HT1080 (cell line): ENCODE measurements at regions not wholly inside any gene's neighbourhood (a gene's known extent, or its start where the extent isn't known, plus 50 kb on each side); places are given as distances from the start of the nearest gene placed in this dataset.
"Not testable (repeated sequence)": the region's sequence is repeated elsewhere in the genome, so short reads cannot be mapped to it uniquely, and the experiment has no call there.

Source experiments
- DNase-seq: peaks from one replicate; pipeline ENCODE4 v3.0.0-alpha.2; 2015; ENCODE audit warnings: low read depth

DNA sequence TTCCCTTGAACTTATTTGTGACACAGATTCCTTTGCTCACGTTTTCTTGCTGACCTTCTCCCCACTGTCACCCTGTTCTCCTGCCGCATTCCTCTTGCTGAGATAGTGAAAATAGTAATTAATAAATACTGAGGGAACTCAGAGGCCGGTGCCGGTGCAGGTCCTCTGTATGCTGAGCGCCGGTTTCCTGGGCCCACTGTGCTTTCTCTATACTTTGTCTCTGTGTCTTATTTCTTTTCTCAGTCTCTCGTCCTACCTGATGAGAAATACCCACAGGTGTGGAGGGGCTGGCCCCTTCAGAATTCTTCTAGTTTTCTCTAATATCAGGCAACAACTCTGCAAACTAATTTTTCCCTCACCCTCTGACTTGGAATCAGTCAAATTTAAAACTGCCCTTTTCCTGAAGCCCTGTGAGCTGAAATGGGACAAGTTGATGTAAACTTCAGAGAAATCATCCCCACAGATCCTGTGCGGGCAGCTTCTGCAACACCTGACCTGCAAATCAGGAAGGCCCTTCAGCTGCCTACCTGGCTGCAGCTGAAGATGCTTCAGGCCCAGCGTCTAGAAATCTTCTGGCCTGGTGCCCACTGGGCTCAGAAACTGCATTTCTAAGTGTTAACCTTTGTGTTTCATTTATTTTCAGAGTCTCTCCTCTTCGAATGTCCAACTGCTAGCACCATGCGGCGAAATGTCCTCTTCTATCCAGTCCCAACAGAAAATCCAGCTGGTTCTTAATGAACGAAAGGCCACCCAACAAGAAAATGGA, 149.7 kb downstream of the TMEM121 start:
- not testable (repeated sequence) for DNase-seq

- not testable (repeated sequence) for DNase-seq
Observed at GRCh38 chr14:105678057-105678456, 151.7 kb downstream of the TMEM121 start.

DNA sequence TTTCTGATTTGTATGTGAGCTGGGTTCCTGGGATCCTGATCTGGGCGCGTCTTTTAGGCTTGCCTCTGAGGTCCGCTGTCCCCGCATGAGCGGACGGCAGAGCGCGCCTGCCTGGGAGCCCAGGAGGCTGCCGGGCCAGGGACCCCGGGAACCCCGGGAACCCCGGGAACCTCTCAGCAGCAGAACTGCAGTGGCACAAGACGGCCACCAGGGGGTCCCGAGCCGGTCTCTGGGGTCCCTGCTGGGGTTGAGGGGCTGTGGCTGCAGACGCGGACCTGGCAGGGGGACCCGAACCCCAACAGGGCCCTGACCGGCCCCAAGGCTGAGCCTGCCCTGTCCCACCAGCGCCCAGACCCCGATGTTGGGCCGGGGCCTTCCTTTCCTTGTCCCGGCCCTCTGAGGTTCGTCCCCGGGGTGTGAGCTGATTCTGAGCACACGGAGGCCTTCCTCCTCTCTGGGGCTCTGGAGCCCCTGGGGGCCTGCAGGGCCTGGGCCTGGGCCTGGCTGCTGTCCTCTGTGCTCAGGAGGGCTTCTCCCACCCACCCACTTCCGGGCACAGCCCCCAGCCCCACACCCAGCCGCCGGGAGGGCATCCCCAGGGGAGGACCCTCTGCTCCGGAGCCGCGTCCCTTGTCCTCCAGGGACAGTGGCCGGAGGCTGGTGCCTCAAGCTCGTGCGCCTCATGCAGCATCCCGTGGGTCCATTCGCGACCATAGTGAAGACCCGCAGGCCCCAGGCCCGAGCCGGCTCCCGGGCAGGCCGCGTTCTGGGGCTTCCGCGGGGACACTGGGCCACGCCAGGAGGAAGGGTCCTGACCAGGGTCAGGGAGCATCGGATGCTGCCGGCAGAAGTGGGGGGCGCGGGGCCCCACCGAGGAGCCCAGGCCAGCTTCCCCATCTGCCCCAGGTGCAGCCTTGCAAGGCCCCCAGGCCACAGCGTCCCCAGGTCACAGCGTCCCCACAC, 152.9 kb downstream of the TMEM121 start:
- not testable (repeated sequence) for DNase-seq

DNA sequence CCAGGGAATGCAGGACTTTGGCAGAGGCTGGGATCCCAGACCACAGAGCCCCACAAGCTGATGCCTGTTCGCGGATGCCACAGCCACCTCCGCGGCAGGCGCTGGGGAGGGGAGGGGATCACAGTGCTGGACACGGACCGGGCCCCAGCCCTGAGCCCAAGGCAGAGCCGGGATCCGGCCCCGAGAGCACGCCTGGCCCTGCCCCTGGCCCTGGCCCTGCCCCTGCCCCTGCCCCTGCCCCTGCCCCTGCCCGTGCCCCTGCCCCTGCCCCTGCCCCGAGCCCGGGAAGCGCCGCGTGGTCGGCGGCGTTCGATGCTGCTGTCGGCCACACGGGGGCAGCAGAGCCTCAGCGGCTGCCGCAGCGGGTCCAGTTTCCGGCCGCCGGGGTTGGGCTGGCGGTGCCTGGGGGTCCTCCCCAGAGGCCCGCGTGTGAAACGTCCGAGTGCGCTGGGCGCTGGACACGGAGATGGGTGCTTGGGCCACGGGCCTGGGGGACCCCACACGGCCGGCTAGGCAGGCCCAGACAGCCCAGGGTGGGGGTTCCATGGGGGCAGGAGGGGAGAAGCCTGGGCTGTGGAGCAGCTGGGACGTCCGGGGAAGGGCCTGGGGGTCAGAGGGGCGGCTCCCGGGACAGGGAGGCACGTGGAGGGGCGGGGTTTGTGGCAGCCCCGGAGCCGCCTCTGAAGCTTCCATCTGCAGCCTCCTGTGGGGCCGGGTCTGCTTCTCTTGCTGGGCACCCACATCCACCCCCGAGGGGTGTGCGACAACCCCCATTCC, 153.8 kb downstream of the TMEM121 start:
- not testable (repeated sequence) for DNase-seq

DNA sequence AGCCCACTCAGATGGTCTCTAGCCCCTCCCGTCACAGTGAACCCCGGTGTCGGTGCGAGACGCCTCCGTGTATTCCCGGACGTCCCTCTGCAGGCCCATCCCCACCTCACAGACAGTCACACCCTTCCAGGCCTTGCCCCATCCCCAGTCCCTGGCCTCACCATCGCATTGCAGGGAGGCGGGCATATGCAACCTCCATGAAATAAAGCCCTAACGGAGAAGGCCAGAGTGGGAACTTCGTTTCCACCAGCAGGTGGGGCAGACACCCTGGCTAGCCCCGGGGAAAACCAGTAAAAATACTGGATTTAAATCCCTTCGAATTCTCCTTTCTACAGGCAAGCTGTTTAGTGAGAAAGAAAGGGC, 154.3 kb downstream of the TMEM121 start:
- not testable (repeated sequence) for DNase-seq

GRCh38 chr14:105681606-105682185, 155.3 kb downstream of the TMEM121 start:
- DNase-seq: not testable (repeated sequence)

DNA sequence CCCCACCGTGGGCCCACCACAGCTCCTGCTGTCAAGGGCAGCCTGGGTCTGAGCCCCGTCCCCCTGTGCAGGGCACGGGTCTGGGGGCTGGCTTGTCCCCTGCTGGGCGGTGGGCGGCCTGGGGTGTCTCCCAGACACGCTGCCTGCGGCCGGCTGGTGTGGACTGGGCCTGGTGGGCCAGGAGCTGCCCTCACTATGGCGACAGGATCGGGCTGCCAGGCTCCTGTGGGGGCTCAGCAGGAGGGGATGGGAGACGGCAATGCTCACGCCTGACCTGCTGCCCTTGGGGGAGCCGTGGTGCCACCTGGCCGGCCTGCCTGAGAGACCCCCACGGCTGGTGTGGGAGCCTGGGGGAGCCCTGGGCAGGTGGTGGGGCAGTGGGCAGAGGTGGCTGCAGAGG, 156.1 kb downstream of the TMEM121 start:
- DNase-seq: not testable (repeated sequence)

GRCh38 chr14:105682956-105683570, 156.7 kb downstream of the TMEM121 start:
- DNase-seq: no peak

DNA sequence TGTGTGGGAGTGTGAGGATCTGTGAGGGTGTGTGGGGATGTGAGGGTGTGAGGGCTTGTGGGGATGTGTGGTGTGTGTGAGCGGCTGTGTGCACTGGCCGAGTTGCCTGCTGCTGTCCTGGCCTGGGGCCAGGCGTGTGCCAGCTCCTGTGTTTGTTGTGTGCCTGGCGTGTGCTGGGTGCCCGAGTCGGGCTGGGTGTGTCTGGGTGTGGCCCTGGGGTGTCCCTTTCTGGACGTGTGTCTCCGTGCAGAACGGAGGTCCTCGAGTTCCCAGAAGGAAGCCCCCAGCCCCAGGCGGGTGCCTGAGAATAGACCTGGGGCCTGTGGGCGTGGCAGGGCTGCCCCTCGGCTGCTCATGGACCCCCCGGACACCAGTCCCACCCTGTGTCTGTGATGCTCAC, 157.7 kb downstream of the TMEM121 start:
- not testable (repeated sequence) for DNase-seq

DNA sequence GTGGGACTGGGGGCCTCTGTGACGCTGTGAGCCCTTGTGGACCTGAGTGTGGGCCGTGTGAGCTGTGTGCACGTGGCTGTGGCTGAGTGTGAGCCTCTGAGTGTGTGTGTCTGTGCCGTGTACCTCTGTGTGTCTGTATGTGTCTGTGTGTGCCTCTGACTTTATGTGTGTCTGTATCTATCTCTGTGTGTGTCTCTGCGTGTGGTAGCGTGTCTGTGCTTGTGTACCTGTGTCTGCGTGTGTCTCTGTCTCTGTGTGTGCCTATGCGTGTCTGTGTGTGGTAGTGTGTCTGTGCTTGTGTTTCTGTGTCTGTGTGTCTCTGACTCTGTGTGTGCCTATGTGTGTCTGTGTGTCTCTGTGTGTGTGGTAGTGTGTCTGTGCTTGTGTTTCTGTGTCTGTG, 158.2 kb downstream of the TMEM121 start:
- not testable (repeated sequence) for DNase-seq

DNA sequence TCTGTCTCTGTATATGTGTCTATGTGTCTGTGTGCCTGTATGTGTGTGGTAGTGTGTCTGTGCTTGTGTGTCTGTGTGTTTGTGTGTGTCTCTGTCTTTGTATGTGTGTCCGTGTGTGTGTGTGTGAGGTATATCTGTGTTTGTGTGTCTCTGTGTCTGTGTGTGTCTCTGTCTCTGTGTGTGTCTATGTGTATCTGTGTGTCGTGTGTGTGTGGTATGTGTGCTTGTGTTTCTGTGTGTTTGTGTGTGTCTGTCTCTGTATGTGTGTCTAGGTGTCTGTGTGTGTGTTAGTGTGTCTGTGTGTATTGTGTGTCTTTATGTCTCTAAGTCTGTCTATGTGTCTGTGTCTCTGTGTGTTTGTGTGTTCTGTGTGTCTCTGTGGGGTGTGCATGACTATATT, 158.6 kb downstream of the TMEM121 start:
- DNase-seq: no peak

- DNase-seq: not testable (repeated sequence)
Observed at GRCh38 chr14:105685605-105686004, 159.2 kb downstream of the TMEM121 start.

DNA sequence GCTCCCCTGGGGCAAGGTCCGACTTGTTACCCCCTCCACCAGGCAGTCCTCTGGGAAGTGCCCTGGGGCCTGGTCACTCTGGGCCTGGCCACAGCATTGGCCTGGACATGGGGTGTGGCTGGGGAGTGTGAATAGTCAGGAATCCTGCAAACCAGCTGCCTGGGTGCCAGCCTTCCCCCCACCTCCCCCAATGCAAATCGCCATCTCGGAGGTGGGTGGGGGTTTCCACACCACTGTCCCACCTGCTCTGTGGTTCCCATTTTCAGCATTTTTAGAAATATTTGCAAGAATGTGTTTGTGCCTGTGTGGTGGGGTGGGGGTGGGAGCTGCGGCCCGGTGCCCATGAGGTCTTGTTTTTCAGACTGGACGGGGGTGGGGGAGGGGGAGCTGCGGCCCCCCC, 159.7 kb downstream of the TMEM121 start:
- DNase-seq: not testable (repeated sequence)

DNA sequence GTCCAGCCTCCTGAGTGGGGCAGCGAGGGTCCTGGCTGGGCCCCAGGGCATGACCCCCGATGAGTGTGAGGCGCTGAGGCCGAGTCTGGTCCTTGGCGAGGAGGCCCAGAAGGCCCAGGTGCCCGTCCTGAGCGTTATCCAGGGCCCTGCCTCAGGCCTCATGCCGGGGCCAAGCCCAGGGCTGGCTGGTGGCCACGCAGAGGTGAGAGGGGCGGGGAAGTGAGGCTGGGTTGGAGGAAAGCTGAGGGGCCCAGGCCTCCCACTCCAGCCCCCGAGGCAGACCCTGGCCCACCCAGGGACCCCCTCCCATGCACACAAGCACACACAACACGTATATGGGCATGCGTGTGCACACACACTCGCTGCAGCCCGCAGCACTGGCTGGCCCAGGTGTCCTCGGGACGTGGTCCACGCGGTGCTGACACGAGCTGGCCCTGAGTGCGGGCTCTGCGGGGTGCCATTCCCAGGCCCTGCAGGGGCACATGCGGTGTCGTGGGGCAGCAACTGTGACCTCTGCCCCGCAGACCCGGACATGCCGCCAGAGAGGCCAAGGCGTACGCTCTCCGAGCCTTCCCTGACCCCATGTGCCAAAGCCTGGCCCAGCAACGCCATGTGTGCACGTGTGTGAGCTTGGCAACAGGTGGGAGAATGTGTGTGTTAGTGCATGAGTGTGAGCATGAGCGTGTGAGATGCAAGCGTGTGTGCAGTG, 160.2 kb downstream of the TMEM121 start:
- DNase-seq: not testable (repeated sequence)

DNA sequence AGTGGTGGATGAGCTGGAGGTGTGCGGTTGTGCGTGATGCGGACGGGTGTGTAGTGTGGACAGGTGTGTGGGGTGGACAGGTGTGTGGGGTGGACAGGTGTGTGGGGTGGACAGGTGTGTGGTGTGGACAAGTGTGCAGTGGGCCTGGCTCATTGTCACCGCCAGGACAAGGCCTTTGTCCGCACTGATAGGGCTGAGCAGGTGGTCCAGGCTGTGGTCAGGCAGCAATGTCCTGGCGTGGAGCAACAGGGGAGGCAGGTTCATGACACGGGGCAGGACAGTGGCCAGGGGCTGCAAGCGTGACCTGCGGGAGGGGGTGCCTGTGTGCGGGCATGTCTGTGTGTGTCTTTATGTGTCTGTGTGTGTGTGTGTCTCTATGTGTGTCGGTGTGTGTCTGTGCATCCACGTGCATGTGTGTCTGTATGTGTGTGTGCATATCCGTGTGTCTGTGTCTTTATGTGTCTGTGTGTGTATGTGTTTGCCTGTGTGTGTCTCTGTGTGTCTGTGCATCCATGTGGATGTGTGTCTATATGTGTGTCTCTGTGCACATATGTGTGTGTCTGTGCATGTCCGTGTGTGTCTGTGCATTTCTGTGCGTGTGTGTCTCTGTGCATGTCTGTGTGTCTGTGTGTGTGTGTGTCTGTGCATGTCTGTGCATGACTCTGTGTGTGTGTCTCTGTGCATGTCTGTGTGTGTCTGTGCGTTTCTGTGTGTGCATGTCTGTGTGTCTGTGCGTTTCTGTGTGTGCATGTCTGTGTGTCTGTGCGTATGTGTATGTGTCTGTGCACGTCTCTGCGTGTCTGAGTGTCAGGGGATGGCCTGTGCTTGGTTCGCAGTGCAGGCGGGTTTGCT, 161.0 kb downstream of the TMEM121 start:
- DNase-seq: not testable (repeated sequence)

- DNase-seq: not testable (repeated sequence)
Observed at GRCh38 chr14:105688023-105688351, 161.6 kb downstream of the TMEM121 start.

DNA sequence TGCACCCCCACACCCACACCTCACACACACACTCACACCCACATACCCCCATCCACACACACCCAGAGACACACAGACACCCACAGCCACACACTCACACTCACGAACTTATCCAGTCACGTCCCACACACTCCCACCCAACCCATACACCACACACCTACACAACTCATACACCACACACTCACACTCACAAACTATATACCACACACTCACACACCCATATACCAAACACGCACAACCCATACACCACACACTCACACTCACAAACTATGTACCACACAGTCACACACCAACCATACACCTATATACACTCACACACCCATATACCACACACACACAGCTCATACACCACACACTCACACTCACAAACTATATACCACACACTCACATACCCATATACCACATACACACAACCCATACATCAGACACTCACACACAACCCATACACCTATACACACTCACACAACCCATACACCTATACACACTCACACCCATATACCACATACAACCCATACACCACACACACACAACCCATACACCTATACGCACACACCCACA, 162.4 kb downstream of the TMEM121 start:
- DNase-seq: not testable (repeated sequence)

GRCh38 chr14:105689722-105690121, 163.3 kb downstream of the TMEM121 start:
- no peak for DNase-seq

- no peak for DNase-seq
Observed at GRCh38 chr14:105690671-105691070, 164.3 kb downstream of the TMEM121 start.
